Suprapubic skin (tissue), 4 donors: ENCODE measurements at regions not wholly inside any gene's neighbourhood (a gene's known extent, or its start where the extent isn't known, plus 50 kb on each side); places are given as distances from the start of the nearest gene placed in this dataset.

Experiments used
- DNase-seq, 2 donors: peaks; one replicate each; pipeline ENCODE4 v3.0.0-alpha.2; 2019; ENCODE audit warnings: low spot score in 2 of 2
- H3K27ac ChIP-seq: fragments of 200-600 bp; sonication (generic); one replicate; pipeline ENCODE4 v1.5.1; 2019
- H3K27me3 ChIP-seq: fragments of 200-600 bp; sonication (generic); one replicate; pipeline ENCODE4 v1.5.1; 2019
- H3K36me3 ChIP-seq: fragments of 200-600 bp; sonication (generic); one replicate; pipeline ENCODE4 v1.5.1; 2019
- H3K4me1 ChIP-seq: fragments of 200-600 bp; sonication (generic); one replicate; pipeline ENCODE4 v1.5.1; 2019
- H3K4me3 ChIP-seq: fragments of 200-600 bp; sonication (generic); one replicate; pipeline ENCODE4 v1.5.1; 2019; ENCODE audit warnings: mild to moderate bottlenecking
- H3K9me3 ChIP-seq: fragments of 200-600 bp; sonication (generic); one replicate; pipeline ENCODE4 v1.5.1; 2019
- CTCF ChIP-seq, 2 donors: fragments of 200-600 bp in 1 of 2; fragments of 450-650 bp in 1 of 2; sonication (generic) in 1 of 2; IDR thresholded peaks; one replicate each; pipeline ENCODE4 v1.5.1; 2016 to 2019; ENCODE audit warnings: antibody characterized with exemption in 2 of 2, mild to moderate bottlenecking in 1 of 2, moderate library complexity in 1 of 2
- EP300 ChIP-seq: sonication (generic); formaldehyde crosslinking; IDR thresholded peaks from one replicate; pipeline ENCODE4 v1.6.1; 2017; ENCODE audit warnings: antibody characterized with exemption
- POLR2A ChIP-seq, 2 donors: fragments of 450-650 bp; IDR thresholded peaks; one replicate each; pipeline ENCODE4 v1.6.1; 2017; ENCODE audit warnings: antibody characterized with exemption in 2 of 2, mild to moderate bottlenecking in 2 of 2, moderate library complexity in 2 of 2
- POLR2AphosphoS5 ChIP-seq, 3 donors: sonication (generic); formaldehyde crosslinking; IDR thresholded peaks; one replicate each; pipeline ENCODE4 v1.6.1; 2017; ENCODE audit warnings: antibody characterized with exemption in 3 of 3
- WGBS: methylation state at CpG from one replicate; pipeline ENCODE4 v1.1.5; 2018; 5-methylcytosine and 5-hydroxymethylcytosine counted together

GRCh38 chr5:44695259-44695658 is 113.5 kb upstream of the MRPS30 start:
- H3K36me3 ChIP-seq: no peaks in the 10 kb centered on the region
- no peak for DNase-seq
- no peak for TF ChIP-seq EP300
- no peak for TF ChIP-seq POLR2AphosphoS5 (IDR thresholded peaks at IDR 0.05)
- TF ChIP-seq CTCF (IDR thresholded peaks at IDR 0.05): no peak
- no peak for TF ChIP-seq POLR2A (IDR thresholded peaks at IDR 0.05)
- H3K9me3 ChIP-seq: no peaks in the 10 kb centered on the region
- H3K4me3 ChIP-seq: no peak overlapping the region
- no peak overlapping the region for H3K27ac ChIP-seq
- no peaks in the 10 kb centered on the region for H3K27me3 ChIP-seq
- 90% methylated on average over 6 of the region's 6 CpGs for WGBS
- no peaks in the 10 kb centered on the region for H3K4me1 ChIP-seq

GRCh38 chr5:44691802-44692201 is 116.9 kb upstream of the MRPS30 start:
- Histone ChIP-seq H3K9me3 (no peaks in the 10 kb centered on the region), H3K36me3 (no peaks in the 10 kb centered on the region), H3K27me3 (no peaks in the 10 kb centered on the region), H3K4me3 (no peak overlapping the region), H3K4me1 (no peaks in the 10 kb centered on the region), H3K27ac (no peak overlapping the region)
- WGBS: 45% methylated on average over 2 of the region's 2 CpGs
- TF ChIP-seq CTCF (IDR thresholded peaks at IDR 0.05) (no peak), POLR2A (IDR thresholded peaks at IDR 0.05) (no peak)
- no peak for DNase-seq

- Histone ChIP-seq H3K4me1 (no peaks in the 10 kb centered on the region), H3K4me3 (no peak overlapping the region), H3K27ac (no peak overlapping the region), H3K27me3 (no peaks in the 10 kb centered on the region), H3K36me3 (no peaks in the 10 kb centered on the region), H3K9me3 (no peaks in the 10 kb centered on the region)
- TF ChIP-seq CTCF (IDR thresholded peaks at IDR 0.05) (no peak), POLR2A (IDR thresholded peaks at IDR 0.05) (no peak), EP300 (no peak), POLR2AphosphoS5 (IDR thresholded peaks at IDR 0.05) (no peak)
- WGBS: 85% methylated on average over 4 of the region's 4 CpGs
- DNase-seq: no peak
Measured at GRCh38 chr5:44681906-44682305, 126.8 kb upstream of the MRPS30 start.

- no peak for TF ChIP-seq POLR2A (IDR thresholded peaks at IDR 0.05)
- TF ChIP-seq POLR2AphosphoS5 (IDR thresholded peaks at IDR 0.05): no peak
- TF ChIP-seq EP300: no peak
- no peak for TF ChIP-seq CTCF (IDR thresholded peaks at IDR 0.05)
- Histone ChIP-seq H3K27me3 (no peaks in the 10 kb centered on the region), H3K9me3 (no peaks in the 10 kb centered on the region), H3K36me3 (no peaks in the 10 kb centered on the region), H3K4me3 (no peak overlapping the region), H3K4me1 (no peaks in the 10 kb centered on the region), H3K27ac (no peak overlapping the region)
- no peak for DNase-seq
Measured at GRCh38 chr5:44679214-44679613, 129.5 kb upstream of the MRPS30 start.

GRCh38 chr5:44675296-44675695 is 133.5 kb upstream of the MRPS30 start:
- H3K36me3 ChIP-seq: no peaks in the 10 kb centered on the region
- H3K9me3 ChIP-seq: no peaks in the 10 kb centered on the region
- DNase-seq: no peak
- H3K27ac ChIP-seq: no peak overlapping the region
- H3K4me1 ChIP-seq: no peaks in the 10 kb centered on the region
- no peak overlapping the region for H3K4me3 ChIP-seq
- H3K27me3 ChIP-seq: no peaks in the 10 kb centered on the region
- TF ChIP-seq POLR2AphosphoS5 (IDR thresholded peaks at IDR 0.05) (no peak), EP300 (no peak), POLR2A (IDR thresholded peaks at IDR 0.05) (no peak), CTCF (IDR thresholded peaks at IDR 0.05) (no peak)
- WGBS: 73% methylated on average over 5 of the region's 5 CpGs
